GM19452 (cell line): ENCODE measurements at regions not wholly inside any gene's neighbourhood (a gene's known extent, or its start where the extent isn't known, plus 50 kb on each side); places are given as distances from the start of the nearest gene placed in this dataset.

Experiments used
- ATAC-seq: cut with Tn5 transposase; IDR thresholded peaks from one replicate; pipeline ENCODE4 v1.9.1; 2021; ENCODE audit not compliant: unreplicated experiment

DNA sequence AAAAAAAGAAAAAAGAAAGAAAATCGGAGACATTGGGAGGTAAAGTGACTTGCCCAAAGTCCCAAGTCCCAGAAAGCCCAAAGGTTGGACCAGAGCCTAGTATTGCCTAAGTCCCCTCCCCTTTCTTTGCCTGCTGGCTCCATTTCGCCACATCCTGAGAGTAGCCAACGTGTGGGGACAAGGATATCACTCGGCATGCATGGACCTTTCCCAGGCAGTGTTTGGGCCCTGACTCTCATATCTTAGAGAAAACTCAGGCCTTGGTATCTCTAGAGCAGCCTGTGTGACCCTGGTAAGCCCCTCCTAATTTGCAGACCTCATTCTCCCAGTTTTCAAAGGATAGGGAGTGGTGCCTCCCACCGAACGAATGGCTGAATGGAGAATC lies 294.2 kb upstream of the ZMIZ1 start:
- ATAC-seq, result no peak

DNA sequence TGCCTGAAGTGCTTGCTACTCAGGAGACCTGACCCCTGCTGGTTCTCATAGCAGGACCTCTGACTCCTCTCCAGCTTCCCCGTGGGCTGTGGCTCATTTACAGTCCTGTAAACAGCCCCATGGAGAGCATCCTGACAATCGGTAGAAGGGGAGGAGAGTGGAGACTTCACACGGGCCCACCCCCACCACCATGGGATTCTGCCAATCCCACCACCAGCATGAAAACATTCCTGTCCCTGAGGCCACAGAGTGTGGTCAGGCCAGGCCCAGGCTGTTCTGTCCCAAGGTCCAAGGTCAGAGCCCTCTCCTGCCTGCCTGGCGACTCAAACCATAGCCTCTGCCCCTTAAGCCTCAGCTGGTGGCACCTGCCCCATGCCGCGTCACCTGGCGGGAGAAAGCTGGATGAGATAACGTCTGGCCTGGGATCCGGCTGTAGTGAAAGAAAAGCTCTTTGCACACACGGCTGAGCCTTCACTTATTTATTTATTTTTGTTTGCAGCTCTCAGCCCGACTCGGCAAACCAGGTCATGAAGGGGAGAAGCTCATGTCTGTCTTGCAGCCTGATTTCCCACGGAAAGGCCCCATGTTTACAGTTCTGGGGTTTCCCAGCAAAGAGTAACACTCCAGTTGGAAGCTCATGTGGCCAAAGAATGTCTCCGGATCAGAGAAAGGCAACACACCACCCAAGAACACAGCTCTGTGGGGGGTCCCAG lies 293.6 kb upstream of the ZMIZ1 start:
- ATAC-seq, result no peak

DNA sequence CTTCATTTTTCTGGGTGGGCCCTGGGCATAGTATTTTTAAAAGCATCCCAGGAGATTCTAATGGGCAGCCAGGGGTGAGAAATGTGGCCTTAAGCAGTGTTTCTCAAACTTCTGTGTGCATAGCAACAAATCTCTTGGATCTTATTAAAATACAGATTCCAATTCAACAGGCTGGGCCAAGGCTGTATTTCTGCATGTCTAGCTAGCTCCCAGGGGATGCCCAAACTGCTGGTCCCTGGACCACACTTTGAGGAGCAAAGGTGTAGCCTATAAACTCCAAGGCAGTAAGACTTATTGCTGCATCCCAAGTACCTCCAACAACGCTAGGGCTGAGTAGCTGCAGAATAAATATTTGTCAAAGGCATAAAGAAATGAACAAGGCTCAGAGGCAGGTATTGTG lies 292.9 kb upstream of the ZMIZ1 start:
- ATAC-seq, result no peak

DNA sequence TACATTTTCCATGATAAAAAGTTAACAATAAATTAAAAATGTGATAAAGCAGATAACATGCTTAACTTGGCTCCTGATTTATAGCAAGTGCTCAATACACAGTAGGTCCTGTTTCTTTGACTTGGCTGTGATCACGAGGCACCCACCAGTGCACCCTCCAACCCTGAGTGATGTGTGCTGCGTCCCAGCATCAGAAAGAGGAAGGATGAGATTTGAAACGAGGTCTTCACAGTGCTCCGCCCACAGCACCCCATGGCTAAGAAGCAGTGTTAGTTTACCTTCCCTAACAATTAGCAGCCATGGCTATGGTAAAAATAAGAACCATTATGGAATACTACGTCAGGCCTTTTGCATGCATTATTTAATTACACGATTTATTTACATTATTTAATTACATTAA lies 292.0 kb upstream of the ZMIZ1 start:
- ATAC-seq, result no peak

DNA sequence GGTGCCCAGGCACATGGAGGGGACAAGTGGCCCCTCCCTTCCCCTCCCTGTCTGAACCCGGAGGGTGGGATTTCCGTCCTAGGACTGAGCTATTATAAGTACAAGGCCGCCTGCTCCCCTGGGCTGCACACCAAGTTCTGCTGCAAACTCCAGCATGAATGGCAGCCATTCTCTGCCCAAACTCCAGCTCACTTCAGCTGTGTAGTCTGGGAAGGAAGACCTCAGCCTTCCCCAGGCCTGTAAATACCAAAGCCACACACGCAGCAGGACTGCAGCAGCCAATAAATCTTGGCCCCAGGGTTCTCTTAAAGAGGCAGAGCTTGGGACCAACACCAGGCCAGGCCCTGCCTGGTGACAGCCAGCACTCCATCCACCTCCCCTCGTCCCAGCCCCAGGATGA lies 291.3 kb upstream of the ZMIZ1 start:
- no peak for ATAC-seq

DNA sequence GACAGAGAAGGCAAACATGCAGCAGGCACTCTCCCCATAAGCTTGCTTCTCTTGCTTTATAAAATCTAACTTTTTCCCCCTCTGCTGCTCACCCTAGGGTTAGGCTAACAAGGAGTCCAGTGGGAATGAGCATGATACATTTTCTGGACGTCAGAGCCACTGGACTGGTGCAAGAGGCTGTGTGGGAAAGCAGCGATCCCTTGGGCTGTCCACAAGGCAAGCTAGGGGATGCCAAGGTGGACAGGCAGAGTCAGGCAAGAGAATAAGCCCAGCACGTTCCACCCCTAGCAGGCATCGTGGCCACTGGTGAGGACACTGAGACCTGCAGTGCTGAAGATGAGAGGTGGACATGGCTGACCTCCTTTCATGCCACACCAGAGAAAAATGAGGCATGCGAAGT lies 290.9 kb upstream of the ZMIZ1 start:
- ATAC-seq, result no peak

DNA sequence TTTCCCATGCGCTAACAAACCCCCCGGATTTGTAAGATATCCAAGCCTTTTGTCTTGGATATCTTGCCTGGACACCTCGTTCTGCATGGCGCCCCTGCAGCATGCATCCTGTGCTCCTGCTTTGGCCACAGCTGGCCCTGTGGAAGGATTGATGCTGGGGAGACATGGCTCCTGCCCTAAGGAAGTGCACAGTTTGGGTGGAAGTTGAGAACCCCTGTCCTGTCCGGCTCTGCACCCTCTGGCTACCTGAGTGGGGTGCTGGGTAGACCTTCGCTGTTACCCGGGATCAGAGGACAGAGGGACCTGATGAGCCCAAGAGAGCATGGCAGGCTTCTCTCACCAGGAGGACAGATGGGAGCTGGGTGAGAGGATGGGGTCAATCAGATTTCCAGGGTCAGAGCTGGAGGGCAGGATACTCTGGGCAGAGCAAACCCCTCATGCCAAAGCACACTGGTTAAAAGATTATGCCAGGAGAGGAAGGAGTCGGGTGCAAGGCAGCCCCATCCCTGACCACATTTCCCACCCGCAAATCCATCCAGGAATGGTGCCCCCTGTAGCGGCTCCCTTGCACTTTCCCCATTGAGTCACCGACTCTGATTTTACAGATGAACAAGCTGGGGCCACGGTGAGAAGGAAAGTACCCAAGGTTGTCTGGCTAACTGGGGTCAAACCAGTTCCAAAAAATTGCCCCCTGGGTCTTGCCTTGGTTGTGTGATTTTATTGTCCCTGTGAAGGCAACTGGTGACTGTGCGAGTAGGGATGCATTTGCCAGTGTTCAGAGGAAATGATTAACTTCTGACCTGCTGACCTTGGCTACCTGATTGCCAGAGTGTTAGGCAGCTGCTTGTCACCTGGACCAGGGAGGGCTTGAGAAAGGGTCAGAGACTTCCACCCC lies 290.1 kb upstream of the ZMIZ1 start:
- no peak for ATAC-seq

DNA sequence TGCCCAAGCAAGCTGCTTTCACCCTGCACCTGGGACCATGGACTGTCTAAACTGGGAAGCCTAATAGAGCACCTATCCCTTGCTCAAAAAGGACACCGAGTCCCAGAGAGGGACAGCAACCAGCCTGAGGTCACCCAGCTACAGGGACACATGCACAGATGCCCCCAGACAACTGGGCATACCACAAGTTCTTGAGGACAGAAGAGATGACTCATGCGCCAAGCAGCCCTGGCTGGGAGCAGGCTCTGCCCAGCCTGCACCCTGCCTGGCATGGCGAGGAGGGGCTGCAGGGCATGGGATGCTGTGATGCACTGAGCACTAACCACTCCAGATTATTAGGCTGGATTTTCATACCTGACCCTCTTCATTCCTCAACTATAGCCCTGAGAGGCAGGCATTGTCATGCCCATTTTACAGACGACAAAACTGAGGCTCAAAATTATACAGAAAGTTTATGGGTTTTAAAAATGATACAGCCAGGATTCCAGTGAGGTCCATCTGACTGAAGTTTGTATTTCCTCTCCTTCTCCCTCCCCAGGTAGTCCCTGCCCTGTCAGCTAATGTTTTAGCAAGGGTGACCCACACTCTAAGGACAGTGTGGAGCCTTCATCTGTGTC lies 289.3 kb upstream of the ZMIZ1 start:
- ATAC-seq, result no peak

DNA sequence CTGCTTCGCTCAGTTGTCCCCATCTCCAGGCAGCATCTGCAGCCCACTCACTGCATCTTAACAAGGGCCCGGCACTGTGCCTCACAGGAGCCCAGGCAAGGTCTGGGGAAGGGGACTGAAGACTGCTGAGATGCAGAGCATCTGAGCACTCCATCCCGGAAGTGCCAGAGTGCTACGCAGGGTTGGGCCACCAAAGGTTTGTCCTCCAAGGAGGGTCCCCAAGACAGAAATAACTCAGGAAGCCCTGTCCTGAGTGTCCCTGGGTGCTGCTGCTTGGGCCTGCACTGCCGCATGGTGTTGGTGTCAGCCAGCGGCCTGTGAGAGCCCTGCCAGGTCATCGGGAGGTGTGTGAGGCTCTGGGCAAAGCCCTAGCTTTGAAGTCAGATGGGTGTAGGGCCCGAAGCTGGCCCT lies 288.2 kb upstream of the ZMIZ1 start:
- no peak for ATAC-seq

DNA sequence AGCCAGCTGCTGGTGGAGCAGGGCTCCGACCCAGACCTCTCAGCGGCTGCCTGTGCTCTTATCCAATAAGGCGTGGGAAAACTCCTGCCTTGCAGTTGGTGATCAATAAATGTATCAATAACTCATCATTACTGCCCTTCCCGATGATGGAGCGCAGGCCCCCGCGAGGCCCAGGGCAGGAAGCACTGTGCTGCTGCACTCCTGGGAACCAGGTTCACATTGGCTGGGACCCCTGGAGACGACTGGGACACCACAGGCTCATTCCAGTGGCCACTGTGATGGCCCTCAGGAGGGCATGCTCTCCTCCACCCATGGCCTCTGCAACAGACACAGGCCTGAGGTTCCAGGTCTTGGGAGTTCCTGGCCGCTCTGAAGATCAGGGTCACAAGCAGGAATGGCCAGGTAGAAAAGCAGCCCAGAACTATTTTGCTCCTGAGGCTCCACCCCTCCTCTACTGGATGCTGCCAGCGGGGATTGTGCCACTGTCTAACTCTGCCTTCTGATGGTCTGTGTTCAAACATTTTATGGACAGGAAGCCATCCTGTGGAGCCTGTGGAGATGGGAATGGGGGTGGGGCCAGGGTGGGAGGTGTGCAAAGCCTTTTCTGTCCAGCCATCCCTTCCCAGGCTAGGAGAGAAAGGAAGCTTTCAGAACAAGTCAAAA lies 287.4 kb upstream of the ZMIZ1 start:
- ATAC-seq, result no peak

DNA sequence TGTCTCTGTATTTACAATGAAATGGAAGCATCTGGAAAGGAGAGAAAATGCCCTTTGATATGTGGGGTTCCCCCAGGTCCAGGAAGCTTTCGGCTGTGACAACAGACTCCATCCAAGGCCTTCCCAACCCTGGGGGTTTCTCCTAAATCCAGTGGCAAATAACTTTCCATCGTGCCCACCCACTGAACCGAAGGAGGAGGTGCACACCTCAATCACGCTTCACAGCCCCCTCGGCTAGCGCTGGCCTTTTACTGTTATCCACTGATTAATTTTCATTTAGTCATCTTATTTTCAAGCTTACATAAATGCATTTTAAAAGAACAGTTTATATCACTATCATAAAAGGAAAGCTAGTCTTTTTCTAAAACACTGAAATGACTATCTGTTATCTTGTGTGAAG lies 286.8 kb upstream of the ZMIZ1 start:
- ATAC-seq, result no peak

DNA sequence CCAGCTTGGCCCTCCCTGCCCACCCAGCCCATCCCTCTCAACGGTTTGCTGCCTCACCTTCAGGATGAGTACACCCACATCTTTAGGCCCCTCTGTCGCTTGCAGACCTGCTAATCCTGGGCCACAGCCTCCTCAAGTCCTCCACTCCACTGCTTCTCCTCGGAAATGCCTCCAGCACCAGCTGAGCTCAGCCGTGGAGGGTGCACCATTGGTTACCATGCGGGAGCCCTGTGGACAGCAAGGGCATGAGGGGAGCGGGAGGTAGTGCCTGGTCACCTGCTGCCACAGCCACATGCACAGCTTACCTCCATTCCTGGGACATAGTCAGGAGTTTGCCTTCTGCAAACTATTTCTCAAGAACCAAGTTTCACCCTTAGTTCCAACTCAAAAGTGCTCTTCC lies 286.3 kb upstream of the ZMIZ1 start:
- no peak for ATAC-seq

DNA sequence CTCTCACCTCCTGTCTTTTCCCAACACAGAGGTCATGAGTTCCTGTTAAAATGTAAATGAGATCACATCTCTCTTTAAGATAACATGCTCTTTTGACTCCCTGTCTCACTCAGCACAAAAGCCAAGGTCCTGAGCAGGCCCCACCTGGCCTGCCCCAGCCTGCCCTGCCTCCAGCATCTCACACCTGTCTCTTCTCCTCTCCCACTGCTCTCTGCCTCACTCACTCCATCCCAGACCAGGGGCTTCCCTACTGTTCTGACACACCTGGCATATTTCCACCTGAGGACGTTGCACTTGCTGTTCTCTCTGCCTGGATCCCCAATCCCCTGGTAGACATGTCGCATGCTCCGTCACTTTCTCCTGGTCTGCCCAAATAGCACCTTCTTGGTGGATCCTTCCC lies 285.0 kb upstream of the ZMIZ1 start:
- ATAC-seq, result no peak

DNA sequence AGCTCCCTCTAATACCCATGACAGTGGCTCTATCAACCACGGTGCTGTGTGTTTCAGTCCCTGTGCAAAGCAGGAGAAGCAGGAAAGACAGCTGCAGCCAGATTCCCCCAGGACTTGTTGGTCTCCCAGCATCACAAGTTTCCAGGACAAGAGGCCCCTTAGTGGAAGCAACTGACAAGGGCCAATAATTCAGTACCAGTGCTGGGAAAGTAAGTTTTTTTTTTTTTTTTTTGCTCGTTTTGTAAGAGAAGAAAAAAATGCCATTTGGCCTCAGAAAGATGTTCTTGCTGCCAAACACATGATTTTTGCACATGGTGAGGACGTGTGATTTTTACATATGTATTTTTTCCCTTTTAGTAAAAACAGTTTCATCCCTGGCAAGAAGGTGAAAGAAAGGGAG lies 284.2 kb upstream of the ZMIZ1 start:
- ATAC-seq, result no peak

DNA sequence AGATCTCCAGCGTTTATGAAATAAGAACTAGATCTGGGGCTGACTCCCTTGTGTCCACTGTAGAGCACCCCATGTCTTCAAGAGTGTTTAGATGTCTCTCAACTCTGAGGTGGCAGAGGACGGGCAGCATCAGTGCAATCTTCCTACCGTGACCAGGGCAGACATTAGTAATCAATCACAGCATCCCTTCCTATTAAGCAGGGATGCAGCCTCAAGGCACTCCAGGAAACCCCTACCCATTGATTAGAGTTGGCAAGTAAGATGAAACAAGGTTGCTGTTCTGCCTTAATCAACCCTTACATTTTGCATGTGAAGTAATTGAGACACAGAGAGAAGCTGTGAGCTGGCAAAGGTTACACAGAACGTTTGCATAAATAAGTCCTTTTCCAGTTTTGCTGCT lies 283.7 kb upstream of the ZMIZ1 start:
- no peak for ATAC-seq

DNA sequence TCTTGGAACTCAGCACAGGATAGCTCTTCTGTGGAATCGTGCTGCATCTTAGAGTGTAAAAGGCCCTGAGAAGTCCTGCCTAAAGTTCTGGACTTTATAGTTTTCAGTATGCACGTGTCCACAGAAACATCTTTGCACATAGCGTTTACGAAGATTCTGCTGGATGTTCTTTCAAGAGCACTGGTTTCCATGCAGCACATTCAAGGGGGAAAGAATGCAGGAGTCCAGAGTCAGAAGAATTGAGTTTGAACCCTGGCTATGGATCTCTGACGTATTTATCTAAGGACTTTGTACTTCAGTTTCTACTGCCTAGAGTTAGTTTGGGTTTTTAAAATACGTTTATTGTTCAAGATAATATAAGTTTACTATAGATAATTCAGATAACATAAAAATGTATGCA lies 282.8 kb upstream of the ZMIZ1 start:
- ATAC-seq, result no peak

DNA sequence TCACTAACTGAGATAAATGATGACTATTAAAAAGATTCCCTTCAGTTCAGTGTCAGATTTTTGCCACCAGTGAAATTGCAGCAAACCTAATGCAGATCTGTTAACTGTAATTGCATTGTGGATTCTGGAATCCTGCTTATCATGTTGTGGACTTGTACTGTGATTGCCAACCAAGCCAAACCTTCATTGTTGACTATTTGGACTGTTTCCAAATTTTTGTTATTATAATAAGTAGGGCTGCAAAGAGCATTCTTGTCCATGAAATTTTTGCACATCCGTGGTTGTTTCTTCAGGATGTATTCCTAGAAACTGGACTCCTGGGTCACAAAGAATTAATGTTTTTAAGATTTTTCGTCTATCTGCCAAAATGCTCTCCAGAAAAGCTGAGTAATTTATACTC lies 281.6 kb upstream of the ZMIZ1 start:
- ATAC-seq, result no peak

DNA sequence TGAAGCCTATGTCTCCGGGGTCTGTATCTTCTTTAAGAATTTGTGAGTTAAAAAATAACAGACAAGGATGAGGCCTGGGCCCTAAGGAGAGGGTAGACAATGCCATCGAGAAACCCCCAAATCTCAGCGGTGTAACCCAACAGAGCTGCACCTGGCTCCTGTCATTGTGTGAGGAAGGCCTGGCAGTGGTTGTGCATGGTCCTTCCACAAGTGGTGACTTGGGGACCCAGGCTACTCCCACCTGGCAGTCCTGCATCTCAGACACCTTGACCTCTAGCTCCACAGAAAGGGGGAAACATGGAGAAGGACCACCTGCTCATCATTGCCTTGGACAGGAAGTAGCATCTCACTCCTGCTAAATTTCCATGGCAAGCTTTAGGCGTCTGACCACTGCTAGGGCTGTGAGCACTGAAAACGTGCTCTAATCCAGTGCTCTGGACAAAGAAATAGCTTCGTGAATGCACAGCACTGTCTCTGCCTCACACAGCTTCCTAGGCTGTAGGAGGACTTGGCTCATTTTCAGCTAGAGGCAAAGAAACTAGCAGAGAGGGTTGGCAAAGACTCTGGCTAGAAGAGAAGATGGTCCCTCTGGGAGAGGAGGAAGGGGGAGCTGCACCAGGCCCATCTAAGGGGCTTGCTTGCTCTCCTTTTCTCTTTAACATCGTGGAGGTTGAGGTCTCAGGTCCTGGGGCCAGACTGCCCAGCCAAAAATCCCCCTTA lies 273.9 kb upstream of the ZMIZ1 start:
- ATAC-seq, result no peak

DNA sequence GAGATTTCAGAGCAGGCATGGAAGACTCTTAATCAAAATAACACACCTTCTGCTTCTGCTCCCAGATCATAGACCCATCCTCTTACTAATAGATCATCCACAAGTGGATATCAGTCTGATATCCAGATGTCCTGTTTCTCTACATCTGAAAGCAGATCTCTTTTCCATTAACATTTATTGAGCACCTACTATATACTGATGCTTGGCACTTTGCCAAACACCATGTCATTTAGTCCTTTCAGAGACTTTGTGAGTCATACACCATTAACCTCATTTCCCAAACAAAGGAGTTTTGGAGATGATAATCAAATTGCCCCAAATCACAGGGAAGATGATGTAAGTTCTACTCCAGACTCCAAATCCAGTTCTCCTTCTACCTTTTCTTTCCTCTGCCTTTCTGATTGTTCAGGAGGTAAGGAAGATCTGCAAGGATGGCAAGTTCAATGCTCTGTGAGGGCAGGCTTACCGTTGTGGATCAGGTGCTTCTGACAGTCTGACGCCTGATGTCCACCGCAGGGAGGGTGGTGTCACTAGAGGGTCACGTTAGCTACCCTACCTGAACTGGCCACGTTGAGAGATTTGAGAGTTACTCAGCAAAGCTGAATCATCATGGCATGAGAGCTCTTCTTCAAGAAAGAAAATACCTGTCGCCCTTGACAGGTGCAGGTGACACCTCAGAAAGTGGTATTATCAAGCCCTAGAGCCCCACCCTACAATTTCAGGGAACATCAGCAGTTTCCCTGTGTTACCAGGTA lies 269.6 kb upstream of the ZMIZ1 start:
- no peak for ATAC-seq

DNA sequence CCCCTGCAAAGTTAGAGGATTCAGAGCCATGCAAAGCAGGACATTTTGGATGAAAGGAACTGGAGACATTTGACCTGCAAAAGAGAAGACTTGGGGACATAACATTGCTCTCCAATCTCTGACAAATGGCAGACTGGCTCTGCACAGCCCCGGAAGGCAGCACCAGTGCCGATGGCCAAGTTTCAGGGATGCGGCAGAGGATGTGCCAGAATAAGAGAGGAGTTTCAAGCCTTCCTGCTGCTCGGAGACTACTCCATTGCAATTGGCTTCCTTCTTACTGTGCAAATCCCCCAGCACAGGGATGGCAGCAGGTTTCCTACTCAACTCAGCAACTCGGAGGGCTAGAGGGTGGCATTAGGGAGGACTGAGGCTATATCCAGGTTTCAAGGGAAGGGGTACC lies 268.8 kb upstream of the ZMIZ1 start:
- no peak for ATAC-seq
